ENCODE measurements at regions not wholly inside any gene's neighbourhood (a gene's known extent, or its start where the extent isn't known, plus 50 kb on each side); places are given as distances from the start of the nearest gene placed in this dataset.
"Not testable (repeated sequence)": the region's sequence is repeated elsewhere in the genome, so short reads cannot be mapped to it uniquely, and the experiment has no call there.

DNA sequence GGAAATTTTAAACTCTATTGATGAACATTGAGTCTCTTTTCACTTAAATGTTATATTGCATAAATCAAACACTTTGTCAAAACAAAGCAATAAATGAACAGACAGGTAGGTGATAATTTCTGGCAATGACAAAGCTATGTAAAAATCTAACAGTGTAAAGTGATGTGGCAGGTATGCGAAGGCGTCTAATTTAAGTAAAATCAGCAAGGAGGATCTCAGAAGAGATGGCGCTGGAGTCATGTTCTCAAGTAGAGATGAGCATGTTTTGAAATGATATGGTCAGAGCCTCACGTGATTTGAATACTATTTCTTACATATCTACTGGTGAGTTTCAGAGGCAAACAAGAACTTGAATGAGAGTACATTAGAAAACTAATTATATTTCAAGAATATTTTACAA is 204.0 kb upstream of the FRG1 start:
- not testable (repeated sequence) for H3K27me3 ChIP-seq (ENCODE audit: control insufficient read depth in 3 of 3, insufficient read depth in 3 of 3, low read depth in 1 of 3, low read length in 3 of 3); H3K4ac ChIP-seq (ENCODE audit: low read length); H3K23ac ChIP-seq (ENCODE audit: low read depth, low read length, poor library complexity); H3K9ac ChIP-seq (ENCODE audit: low read depth, low read length, poor library complexity); H3K4me3 ChIP-seq (ENCODE audit: low read length in 2 of 2); H2AFZ ChIP-seq (ENCODE audit: low read length); H2BK12ac ChIP-seq (ENCODE audit: low read length); H3K18ac ChIP-seq (ENCODE audit: low read length); H3K36me3 ChIP-seq (replicated peaks in 1 of 2; ENCODE audit: control insufficient read depth in 2 of 2, insufficient read depth in 2 of 2, low read length in 2 of 2); H2AK5ac ChIP-seq (ENCODE audit: low read depth, low read length); H4K91ac ChIP-seq (ENCODE audit: low read depth, low read length, poor library complexity); H3K14ac ChIP-seq (ENCODE audit: low read length); DNase-seq (ENCODE audit: low spot score); H3K4me1 ChIP-seq (ENCODE audit: control insufficient read depth in 2 of 2, insufficient read depth in 1 of 2, low read depth in 1 of 2, low read length in 2 of 2); H3K79me1 ChIP-seq (ENCODE audit: low read depth, low read length); H2BK15ac ChIP-seq (ENCODE audit: low read length); H3K9me3 ChIP-seq (replicated peaks in 1 of 2; ENCODE audit: control insufficient read depth in 2 of 2, insufficient read depth in 1 of 2, low read depth in 1 of 2, low read length in 2 of 2); H4K8ac ChIP-seq (ENCODE audit: low read depth, low read length); H2BK120ac ChIP-seq (ENCODE audit: low read depth, low read length); H3K4me2 ChIP-seq (ENCODE audit: insufficient read depth, low read length, poor library complexity, severe bottlenecking); H2BK5ac ChIP-seq (ENCODE audit: low read length); H3K27ac ChIP-seq (replicated peaks; ENCODE audit: low read length)
- WGBS, 2 donors (ENCODE audit: extremely low coverage in 2 of 2, insufficient read length in 2 of 2, insufficient replicate concordance in 1 of 2), result no CpG with 5 or more reads among the region's 4 CpGs

GRCh38 chr4:189740118-189740517 is 200.6 kb upstream of the FRG1 start:
- not testable (repeated sequence) for H2BK12ac ChIP-seq (ENCODE audit: low read length); H4K8ac ChIP-seq (ENCODE audit: low read depth, low read length); H2AK5ac ChIP-seq (ENCODE audit: low read depth, low read length); H3K4me2 ChIP-seq (ENCODE audit: insufficient read depth, low read length, poor library complexity, severe bottlenecking); H3K79me1 ChIP-seq (ENCODE audit: low read depth, low read length); H2BK5ac ChIP-seq (ENCODE audit: low read length); H3K9me3 ChIP-seq (replicated peaks in 1 of 2; ENCODE audit: control insufficient read depth in 2 of 2, insufficient read depth in 1 of 2, low read depth in 1 of 2, low read length in 2 of 2); H2BK120ac ChIP-seq (ENCODE audit: low read depth, low read length); H2AFZ ChIP-seq (ENCODE audit: low read length); H3K18ac ChIP-seq (ENCODE audit: low read length); H3K23ac ChIP-seq (ENCODE audit: low read depth, low read length, poor library complexity); H3K9ac ChIP-seq (ENCODE audit: low read depth, low read length, poor library complexity); H3K4me3 ChIP-seq (ENCODE audit: low read length in 2 of 2); H3K27ac ChIP-seq (replicated peaks; ENCODE audit: low read length); H3K4ac ChIP-seq (ENCODE audit: low read length); H3K36me3 ChIP-seq (replicated peaks in 1 of 2; ENCODE audit: control insufficient read depth in 2 of 2, insufficient read depth in 2 of 2, low read length in 2 of 2); H3K14ac ChIP-seq (ENCODE audit: low read length); H3K27me3 ChIP-seq (ENCODE audit: control insufficient read depth in 3 of 3, insufficient read depth in 3 of 3, low read depth in 1 of 3, low read length in 3 of 3); H2BK15ac ChIP-seq (ENCODE audit: low read length); H4K91ac ChIP-seq (ENCODE audit: low read depth, low read length, poor library complexity); H3K4me1 ChIP-seq (ENCODE audit: control insufficient read depth in 2 of 2, insufficient read depth in 1 of 2, low read depth in 1 of 2, low read length in 2 of 2); DNase-seq (ENCODE audit: low spot score)
- WGBS, 2 donors (ENCODE audit: extremely low coverage in 2 of 2, insufficient read length in 2 of 2, insufficient replicate concordance in 1 of 2), result no CpG with 5 or more reads among the region's 7 CpGs

DNA sequence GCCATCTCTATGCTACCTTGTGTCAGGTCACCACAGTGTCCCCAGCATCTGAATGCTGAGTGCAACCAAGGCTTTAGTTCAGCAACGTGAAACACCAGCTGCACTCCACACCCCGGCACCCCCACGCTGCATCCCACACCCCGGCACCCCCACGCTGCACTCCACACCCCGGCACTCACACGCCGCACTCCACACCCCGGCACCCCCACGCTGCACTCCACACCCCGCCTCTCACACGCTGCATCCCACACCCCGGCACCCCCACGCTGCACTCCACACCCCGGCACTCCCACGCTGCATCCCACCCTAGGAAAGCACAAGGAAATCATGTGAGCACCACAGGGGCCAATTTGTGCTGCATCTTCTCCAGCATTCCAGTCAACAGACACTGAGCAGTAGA is 199.8 kb upstream of the FRG1 start:
- no peak overlapping the region for H3K27ac ChIP-seq (replicated peaks; ENCODE audit: low read length)
- no peak overlapping the region for H2AFZ ChIP-seq (ENCODE audit: low read length)
- H3K27me3 ChIP-seq (ENCODE audit: control insufficient read depth in 3 of 3, insufficient read depth in 3 of 3, low read depth in 1 of 3, low read length in 3 of 3), result no peaks in the 10 kb centered on the region
- H3K4me1 ChIP-seq (ENCODE audit: control insufficient read depth in 2 of 2, insufficient read depth in 1 of 2, low read depth in 1 of 2, low read length in 2 of 2), result no peaks in the 10 kb centered on the region
- peak overlapping the region; percentile 59 for H2BK15ac ChIP-seq (ENCODE audit: low read length)
- H3K9me3 ChIP-seq (replicated peaks in 1 of 2; ENCODE audit: control insufficient read depth in 2 of 2, insufficient read depth in 1 of 2, low read depth in 1 of 2, low read length in 2 of 2), result peaks cover 0 to 2% of the 10 kb centered on the region in 2 donors
- no peak overlapping the region for H3K23ac ChIP-seq (ENCODE audit: low read depth, low read length, poor library complexity)
- peak overlapping the region; percentile 84 for H2BK12ac ChIP-seq (ENCODE audit: low read length)
- no peak for DNase-seq (ENCODE audit: low spot score)
- no CpG with 5 or more reads among the region's 16 CpGs for WGBS, 2 donors (ENCODE audit: extremely low coverage in 2 of 2, insufficient read length in 2 of 2, insufficient replicate concordance in 1 of 2)
- no peak overlapping the region for H2AK5ac ChIP-seq (ENCODE audit: low read depth, low read length)
- no peak overlapping the region for H3K4me3 ChIP-seq (ENCODE audit: low read length in 2 of 2)
- H3K4me2 ChIP-seq (ENCODE audit: insufficient read depth, low read length, poor library complexity, severe bottlenecking), result no peak overlapping the region
- no peak overlapping the region for H3K9ac ChIP-seq (ENCODE audit: low read depth, low read length, poor library complexity)
- no peaks in the 10 kb centered on the region for H3K79me1 ChIP-seq (ENCODE audit: low read depth, low read length)
- H3K4ac ChIP-seq (ENCODE audit: low read length), result no peak overlapping the region
- peak overlapping the region; percentile 22 for H4K91ac ChIP-seq (ENCODE audit: low read depth, low read length, poor library complexity)
- H4K8ac ChIP-seq (ENCODE audit: low read depth, low read length), result no peak overlapping the region
- H3K18ac ChIP-seq (ENCODE audit: low read length), result no peak overlapping the region
- H3K36me3 ChIP-seq (replicated peaks in 1 of 2; ENCODE audit: control insufficient read depth in 2 of 2, insufficient read depth in 2 of 2, low read length in 2 of 2), result no peaks in the 10 kb centered on the region
- peak overlapping the region; percentile 89 for H3K14ac ChIP-seq (ENCODE audit: low read length)
- no peak overlapping the region for H2BK5ac ChIP-seq (ENCODE audit: low read length)
- no peak overlapping the region for H2BK120ac ChIP-seq (ENCODE audit: low read depth, low read length)

GRCh38 chr4:189753092-189753491 is 187.6 kb upstream of the FRG1 start:
- not testable (repeated sequence) for H3K4me2 ChIP-seq (ENCODE audit: insufficient read depth, low read length, poor library complexity, severe bottlenecking); DNase-seq (ENCODE audit: low spot score); H2AK5ac ChIP-seq (ENCODE audit: low read depth, low read length); H2BK120ac ChIP-seq (ENCODE audit: low read depth, low read length); H4K91ac ChIP-seq (ENCODE audit: low read depth, low read length, poor library complexity); H3K18ac ChIP-seq (ENCODE audit: low read length); H3K14ac ChIP-seq (ENCODE audit: low read length); H3K27me3 ChIP-seq (ENCODE audit: control insufficient read depth in 3 of 3, insufficient read depth in 3 of 3, low read depth in 1 of 3, low read length in 3 of 3); H2BK15ac ChIP-seq (ENCODE audit: low read length); H3K27ac ChIP-seq (replicated peaks; ENCODE audit: low read length); H2BK5ac ChIP-seq (ENCODE audit: low read length); H3K9ac ChIP-seq (ENCODE audit: low read depth, low read length, poor library complexity); H3K9me3 ChIP-seq (replicated peaks in 1 of 2; ENCODE audit: control insufficient read depth in 2 of 2, insufficient read depth in 1 of 2, low read depth in 1 of 2, low read length in 2 of 2); H3K4me3 ChIP-seq (ENCODE audit: low read length in 2 of 2); H3K79me1 ChIP-seq (ENCODE audit: low read depth, low read length); H4K8ac ChIP-seq (ENCODE audit: low read depth, low read length); H3K4me1 ChIP-seq (ENCODE audit: control insufficient read depth in 2 of 2, insufficient read depth in 1 of 2, low read depth in 1 of 2, low read length in 2 of 2); H3K4ac ChIP-seq (ENCODE audit: low read length); H3K23ac ChIP-seq (ENCODE audit: low read depth, low read length, poor library complexity); H2AFZ ChIP-seq (ENCODE audit: low read length); H3K36me3 ChIP-seq (replicated peaks in 1 of 2; ENCODE audit: control insufficient read depth in 2 of 2, insufficient read depth in 2 of 2, low read length in 2 of 2); H2BK12ac ChIP-seq (ENCODE audit: low read length)
- no CpG with 5 or more reads among the region's 1 CpG for WGBS, 2 donors (ENCODE audit: extremely low coverage in 2 of 2, insufficient read length in 2 of 2, insufficient replicate concordance in 1 of 2)

Measured in neuronal stem cell (in vitro differentiated cells).